ENCODE measurements at regions not wholly inside any gene's neighbourhood (a gene's known extent, or its start where the extent isn't known, plus 50 kb on each side); places are given as distances from the start of the nearest gene placed in this dataset.

- no peak for DNase-seq (ENCODE audit: low read depth in 2 of 2)
Observed at GRCh38 chr12:89928467-89928866, 219.8 kb upstream of the ATP2B1 start.

DNA sequence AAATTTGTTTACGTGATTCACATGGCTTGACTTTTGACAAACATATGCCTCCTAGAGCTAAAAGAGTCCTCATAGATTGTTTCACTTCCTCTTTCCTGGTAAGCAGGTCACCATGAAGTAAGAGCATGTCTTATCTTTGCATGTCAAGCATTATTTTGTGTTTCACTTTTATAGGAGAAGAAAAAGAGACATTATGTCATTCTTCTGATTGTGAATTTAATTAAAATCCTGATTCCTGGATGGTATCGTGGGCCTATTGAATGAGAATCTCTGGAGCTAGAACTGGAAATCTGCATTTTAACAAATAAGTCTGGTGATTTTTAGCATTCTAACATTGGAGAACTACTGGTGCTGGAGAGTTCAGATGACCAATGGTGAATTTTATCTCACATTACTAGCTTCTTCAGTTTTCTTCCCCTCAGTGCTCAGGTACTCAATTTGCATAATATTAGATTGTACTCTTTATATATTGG is 218.6 kb upstream of the ATP2B1 start:
- no peak for DNase-seq (ENCODE audit: low read depth in 2 of 2)

DNA sequence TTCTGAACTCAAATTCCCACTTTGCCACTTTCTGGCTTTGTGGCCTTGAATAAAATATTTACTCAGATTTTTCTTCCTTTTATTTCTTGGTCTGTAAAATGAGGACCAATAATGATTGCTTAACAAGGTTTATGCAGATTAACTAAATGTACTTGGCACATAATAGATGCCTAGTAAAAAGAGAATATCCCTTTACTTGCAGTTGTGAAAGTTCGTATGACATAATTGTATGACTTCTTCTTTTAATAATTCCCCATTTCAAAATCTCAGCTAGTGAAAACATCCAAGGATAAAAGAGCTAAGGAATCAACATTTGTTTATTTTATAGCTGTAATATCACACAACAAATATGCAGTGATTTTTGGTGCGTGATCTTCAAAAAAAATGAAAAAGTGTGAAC is 215.6 kb upstream of the ATP2B1 start:
- DNase-seq (ENCODE audit: low read depth in 2 of 2) = no peak

GRCh38 chr12:89923091-89923490 is 214.5 kb upstream of the ATP2B1 start:
- no peak for DNase-seq (ENCODE audit: low read depth in 2 of 2)

DNA sequence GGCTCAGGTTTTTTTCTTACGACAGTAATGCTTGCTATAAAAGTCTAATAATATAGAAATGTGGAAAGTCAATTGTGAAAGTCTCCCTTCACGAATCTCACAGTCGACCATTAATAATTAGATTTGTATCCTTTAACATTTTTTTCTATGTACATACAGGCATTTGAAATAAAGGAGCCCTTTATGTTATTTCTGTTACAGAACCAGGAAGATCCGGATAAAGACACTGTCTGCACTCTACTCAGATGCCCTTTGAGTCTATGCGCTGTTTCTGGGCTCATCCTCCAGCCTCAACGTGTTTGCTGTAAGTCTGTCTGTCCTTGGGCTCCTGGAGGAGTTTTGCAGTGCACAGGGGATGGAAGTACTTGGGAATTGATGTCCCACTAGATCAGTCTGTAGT is 212.2 kb upstream of the ATP2B1 start:
- DNase-seq (ENCODE audit: low read depth in 2 of 2) = no peak

DNA sequence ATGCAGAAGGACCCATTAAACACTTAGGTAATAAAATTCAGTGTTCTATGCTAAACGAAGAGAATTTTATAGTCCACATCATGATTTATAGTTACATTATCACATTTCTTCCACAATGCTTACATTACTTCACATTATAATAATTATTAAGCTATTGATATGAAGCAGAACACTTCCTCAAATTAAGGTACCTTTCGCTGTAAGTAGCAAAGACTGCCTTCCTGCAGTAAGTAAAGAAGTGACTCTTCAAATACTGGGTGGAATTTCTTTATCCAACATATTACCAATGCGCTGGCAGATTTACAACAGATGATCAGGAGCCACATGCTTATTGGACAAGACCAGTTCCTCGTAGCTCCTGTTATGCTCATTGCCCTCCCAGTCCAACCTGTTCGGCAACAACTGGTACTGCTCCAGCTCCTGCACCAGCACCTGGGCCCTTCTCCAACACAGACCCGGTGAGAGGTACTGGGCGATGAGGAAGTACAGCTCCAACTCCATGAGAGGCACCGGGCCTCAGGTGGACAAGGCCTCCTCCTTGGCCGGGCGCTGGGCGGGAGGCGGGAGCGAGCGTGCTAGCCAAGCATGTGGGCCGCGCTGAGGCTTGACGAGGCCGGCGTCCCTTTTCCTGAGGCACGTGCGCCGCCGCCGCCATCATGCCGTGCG is 210.7 kb upstream of the ATP2B1 start:
- no peak for DNase-seq (ENCODE audit: low read depth in 2 of 2)

DNA sequence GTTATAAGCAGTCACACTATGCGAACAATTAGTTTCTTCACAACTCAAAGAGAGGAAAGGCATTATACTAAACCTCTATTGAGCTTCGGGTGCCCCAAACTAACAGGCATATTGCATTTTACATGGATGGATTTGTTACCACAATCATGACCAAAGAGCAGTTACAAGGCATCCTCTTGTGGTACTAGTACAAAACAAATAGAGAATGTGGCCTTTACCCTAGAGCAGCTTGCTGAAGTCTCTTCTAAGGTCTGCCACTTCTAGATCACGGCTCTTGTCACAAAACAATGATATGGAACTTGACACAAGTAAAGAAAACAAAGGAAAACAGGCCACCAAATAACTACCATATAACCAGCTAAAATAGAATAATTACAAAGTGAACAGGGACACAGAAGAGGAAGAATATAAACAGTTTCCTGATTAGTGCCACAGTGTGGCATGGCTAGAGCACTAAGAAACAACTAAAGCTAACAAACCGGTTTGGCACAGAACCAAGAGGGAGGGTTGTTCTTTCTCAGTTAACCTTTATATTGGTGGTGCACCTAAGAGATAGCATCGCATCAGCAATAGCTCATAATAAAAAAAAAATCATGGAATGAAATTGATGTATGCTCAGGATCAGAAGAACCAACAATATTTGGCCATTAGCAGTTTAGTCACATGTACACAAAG is 209.7 kb upstream of the ATP2B1 start:
- no peak for DNase-seq (ENCODE audit: low read depth in 2 of 2)

GRCh38 chr12:89909753-89910152 is 201.1 kb upstream of the ATP2B1 start:
- no peak for DNase-seq (ENCODE audit: low read depth in 2 of 2)

DNA sequence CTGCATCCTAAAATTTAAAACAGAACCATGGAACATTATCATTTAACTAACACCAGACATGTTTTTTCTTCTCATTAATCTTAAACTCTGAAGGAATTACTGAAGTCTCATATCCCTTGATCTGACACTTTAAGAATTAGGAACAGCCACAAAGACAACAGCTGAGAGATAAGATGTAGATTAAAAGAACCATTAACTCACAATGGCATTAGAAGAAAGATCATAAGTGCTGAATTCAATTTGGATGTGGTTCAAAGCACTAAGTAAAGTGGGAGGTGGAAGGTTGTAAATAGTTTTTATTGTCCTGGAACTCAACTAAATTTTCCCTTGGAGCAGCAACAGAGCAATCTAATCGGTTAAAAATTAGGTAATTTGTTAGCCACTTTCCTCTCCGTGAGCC is 199.0 kb upstream of the ATP2B1 start:
- no peak for DNase-seq (ENCODE audit: low read depth in 2 of 2)

DNA sequence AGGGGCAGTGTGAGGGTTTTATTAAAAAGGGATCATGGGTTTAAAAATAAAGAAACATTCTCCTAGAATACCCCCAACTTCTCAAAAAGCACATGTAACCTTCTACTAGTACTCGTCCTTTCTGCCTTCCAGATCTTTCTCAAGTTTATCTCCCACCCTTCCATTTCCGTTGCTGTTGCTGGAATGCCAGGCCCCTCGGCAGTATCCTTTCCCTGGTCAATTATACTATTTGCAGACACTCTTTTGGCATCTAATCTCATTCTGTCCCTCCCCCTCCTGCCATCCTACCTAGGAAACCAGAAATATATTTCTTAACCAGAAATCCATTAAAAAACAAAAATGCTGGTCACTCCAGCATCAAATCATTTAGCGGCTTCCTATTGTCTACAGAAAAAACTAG is 198.2 kb upstream of the ATP2B1 start:
- no peak for DNase-seq (ENCODE audit: low read depth in 2 of 2)

DNA sequence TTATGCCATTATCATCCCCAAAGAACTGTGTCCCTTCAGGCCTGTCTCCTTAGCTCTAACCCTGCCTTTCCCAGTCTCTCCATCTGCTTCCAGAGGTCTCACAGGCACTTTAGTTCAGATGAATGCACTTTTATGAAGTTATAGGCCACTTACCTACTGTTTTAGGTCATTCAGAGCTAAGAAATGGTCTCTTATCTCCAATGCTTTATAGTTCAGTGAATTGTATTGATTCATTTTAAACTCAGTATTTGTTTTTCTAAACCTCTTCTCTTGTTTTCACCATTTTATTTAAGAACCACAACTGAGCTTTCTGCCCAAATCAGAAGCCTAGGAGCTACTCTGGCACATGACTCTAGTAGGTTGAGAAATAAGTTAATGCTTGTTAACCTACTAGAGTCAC is 197.5 kb upstream of the ATP2B1 start:
- no peak for DNase-seq (ENCODE audit: low read depth in 2 of 2)

GRCh38 chr12:89901906-89902642 is 193.4 kb upstream of the ATP2B1 start:
- no peak for DNase-seq (ENCODE audit: low read depth in 2 of 2)

DNA sequence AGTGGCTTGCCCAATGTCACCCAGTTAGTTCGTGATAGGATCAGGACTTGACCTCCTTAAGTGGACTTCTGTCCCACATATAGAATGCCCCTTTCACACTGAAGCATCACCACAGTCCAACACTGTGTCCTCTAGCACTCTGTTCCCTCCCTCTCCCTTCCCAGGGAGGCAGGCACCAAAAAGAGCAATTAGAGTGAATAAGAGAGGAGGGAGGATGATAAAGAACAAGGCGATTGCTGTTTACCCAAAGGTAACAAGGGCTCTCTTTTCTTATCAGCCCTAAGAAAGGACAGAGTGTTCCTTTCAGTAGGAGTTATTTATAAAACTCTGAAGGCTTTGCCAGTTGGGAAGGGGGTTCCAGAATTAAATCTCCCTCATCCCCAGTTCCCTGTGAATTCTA is 192.7 kb upstream of the ATP2B1 start:
- DNase-seq (ENCODE audit: low read depth in 2 of 2) = no peak

GRCh38 chr12:89899651-89900050 is 191.0 kb upstream of the ATP2B1 start:
- no peak for DNase-seq (ENCODE audit: low read depth in 2 of 2)

DNA sequence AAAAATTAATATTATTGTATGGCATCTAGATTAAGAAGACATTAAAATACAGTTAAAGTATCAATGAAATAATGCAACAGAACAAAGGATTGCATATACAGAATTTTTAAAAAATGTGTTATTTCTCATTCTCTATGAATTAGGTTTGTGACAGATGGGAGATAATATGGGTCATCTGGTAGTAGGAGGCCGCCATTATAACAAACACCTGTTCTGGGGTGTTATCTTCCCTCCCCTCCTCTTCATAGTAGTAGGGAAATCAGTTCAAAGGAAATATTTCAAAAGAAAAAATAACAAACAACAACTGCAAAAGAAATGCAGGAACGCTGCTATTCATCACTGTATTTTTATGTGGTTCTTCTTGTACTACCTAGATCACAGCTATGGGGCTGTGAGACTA is 187.0 kb upstream of the ATP2B1 start:
- DNase-seq (ENCODE audit: low read depth in 2 of 2) = no peak

DNA sequence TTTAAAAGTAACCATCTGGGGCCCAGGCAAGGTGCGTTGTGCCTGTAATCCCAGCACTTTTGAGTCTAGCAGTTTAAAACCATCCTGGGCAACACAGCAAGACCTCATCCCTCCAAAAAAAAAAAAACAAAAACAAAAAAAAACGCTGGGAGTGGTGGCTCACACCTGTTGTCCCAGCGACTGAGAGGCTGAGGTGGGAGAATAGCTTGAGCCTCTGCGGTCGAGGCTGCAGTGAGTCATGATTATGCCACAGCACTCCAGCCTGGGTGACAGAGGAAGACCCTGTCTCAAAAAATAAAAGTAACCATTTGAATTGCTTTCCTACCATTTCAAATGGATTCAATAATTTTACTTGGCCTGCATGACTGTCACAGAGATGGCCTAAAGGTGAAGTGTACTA is 186.5 kb upstream of the ATP2B1 start:
- no peak for DNase-seq (ENCODE audit: low read depth in 2 of 2)

DNA sequence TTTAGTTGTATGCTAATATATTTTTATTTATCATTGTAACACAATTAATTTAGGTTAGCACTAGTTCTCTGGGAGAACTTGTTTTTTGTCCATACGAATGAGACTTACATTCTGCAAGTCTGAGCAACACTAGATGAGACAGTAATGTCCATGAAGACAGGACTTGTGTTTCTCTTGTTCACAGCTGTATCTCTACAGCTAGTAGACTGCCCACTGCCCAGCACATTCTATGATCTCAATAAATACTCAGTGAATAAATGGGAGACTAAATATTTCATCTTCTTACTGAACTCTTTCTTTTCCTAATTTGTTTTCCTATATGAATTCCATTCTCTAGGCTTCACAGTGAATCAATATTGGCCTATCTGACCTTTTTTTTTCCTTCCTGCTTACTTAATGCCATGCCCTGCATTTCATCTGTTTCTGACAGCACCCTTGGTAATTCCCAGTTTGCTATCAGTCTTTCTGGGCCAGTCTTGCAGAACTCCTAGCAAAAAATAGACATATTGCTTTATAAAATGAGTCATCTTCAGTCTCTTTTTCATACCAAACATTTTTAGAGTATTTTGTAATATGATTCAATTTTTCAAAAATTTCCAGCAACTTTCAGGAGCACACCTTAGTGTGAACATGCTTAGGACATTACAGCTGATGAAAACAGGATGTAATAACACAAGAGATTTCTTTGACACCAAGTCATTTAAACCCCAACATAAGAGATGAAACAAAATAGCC is 185.5 kb upstream of the ATP2B1 start:
- DNase-seq (ENCODE audit: low read depth in 2 of 2) = no peak

GRCh38 chr12:89892436-89892835 is 183.8 kb upstream of the ATP2B1 start:
- DNase-seq (ENCODE audit: low read depth in 2 of 2) = no peak

DNA sequence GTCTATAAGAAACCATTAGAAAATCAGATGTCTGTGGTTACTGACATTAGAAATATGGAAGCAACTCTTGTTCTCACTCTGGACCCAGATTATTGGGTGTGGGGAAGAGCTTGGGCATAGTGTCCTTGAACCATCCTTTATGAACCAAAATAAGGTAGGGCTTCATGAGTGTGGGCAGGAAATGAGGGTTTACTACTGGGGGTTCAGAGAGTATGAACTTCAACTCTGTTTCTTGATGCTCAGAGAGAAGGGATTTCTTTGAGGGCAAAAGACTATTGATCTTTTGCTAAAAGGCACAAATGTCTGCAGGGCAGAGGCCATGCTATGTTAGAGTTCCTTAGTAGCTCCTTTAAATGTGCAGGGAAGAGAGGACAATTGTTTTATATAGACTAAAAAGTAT is 183.3 kb upstream of the ATP2B1 start:
- DNase-seq (ENCODE audit: low read depth in 2 of 2) = no peak

- DNase-seq (ENCODE audit: low read depth in 2 of 2) = no peak
Observed at GRCh38 chr12:89890161-89890560, 181.5 kb upstream of the ATP2B1 start.

DNA sequence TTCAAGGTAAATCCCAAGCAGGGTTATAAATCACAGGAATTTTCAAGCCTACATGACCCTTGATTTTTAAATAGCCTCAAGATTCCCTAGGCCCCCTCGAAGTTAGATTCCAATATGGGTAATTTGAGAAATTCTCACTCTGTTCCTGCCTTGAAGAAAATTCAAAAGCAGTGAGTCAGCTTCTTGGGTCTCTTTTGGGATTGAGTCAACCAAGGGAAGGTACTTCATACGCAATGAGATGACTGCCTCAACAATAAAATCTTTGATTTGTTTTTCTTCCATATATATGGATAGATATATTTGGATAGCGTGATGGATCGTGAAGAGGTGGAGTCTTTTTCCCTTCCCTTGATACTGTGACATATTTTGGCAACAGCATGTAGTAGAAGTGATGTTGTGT is 180.4 kb upstream of the ATP2B1 start:
- no peak for DNase-seq (ENCODE audit: low read depth in 2 of 2)

DNA sequence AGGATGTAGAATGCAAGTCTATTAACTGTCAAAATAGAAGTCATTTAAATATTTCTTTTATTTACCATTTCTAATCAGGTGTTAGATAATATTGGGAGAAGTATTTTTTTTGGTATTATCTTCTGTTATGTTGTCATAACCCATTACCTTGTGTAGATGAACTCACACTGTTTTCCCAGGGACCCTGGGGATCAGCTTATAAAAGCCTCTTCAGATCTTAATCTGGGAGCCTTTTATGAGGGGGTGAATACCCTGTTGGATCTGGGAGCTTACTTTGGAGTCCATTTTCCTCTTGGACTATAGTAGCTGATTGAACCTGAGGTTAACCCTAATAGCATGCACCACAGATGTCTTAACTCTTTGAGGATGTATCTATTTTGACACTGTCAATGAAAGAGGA is 176.3 kb upstream of the ATP2B1 start:
- no peak for DNase-seq (ENCODE audit: low read depth in 2 of 2)
